H1 (cell line): ENCODE measurements at regions not wholly inside any gene's neighbourhood (a gene's known extent, or its start where the extent isn't known, plus 50 kb on each side); places are given as distances from the start of the nearest gene placed in this dataset.

Experiments
- CTCF ChIA-PET: fragments of 300-600 bp; sonication (Branson Sonifier 250); formaldehyde crosslinking; loops from one replicate; lab custom pipeline; 2021; ENCODE audit not compliant: partially characterized antibody; lab: Charles Lee
- POLR2A ChIA-PET: fragments of 300-600 bp; sonication (Branson Sonifier 250); formaldehyde crosslinking; loops from one replicate; lab custom pipeline; 2021; ENCODE audit warnings: inconsistent platforms; ENCODE audit not compliant: partially characterized antibody; lab: Charles Lee
- DNase-seq, 2 experiments: peaks; one replicate each; pipeline versions ENCODE4 v3.0.0 to v3.0.0-alpha.2; 2010 to 2022; ENCODE audit warnings: low spot score in 2 of 2, low read depth in 1 of 2, mixed read lengths in 1 of 2
- FAIRE-seq: peaks from 2 replicates; lab custom pipeline; 2011; peaks lifted over from hg19 to GRCh38; lab: Jason Lieb, UNC
- H2AFZ ChIP-seq: 2 replicates; pipeline ENCODE4 v1.8.1; 2012; ENCODE audit warnings: low read length, inconsistent platforms
- H2AK5ac ChIP-seq: 2 replicates; pipeline ENCODE4 v1.6.1; 2013; ENCODE audit warnings: low read depth, low read length
- H2BK120ac ChIP-seq: replicated peaks from 2 replicates; pipeline ENCODE3; 2013; ENCODE audit warnings: low read depth, low read length, inconsistent platforms
- H2BK12ac ChIP-seq: 2 replicates; pipeline ENCODE4 v1.6.1; 2013; ENCODE audit warnings: low read depth, low read length
- H2BK15ac ChIP-seq: 2 replicates; pipeline ENCODE4 v1.6.1; 2013; ENCODE audit warnings: low read length
- H2BK20ac ChIP-seq: 2 replicates; pipeline ENCODE4 v1.6.1; 2013; ENCODE audit warnings: low read length
- H2BK5ac ChIP-seq: 2 replicates; pipeline ENCODE4 v1.6.1; 2013; ENCODE audit warnings: low read depth, low read length
- H3K14ac ChIP-seq: 2 replicates; pipeline ENCODE4 v1.6.1; 2013; ENCODE audit warnings: inconsistent platforms; ENCODE audit not compliant: insufficient read length
- H3K18ac ChIP-seq: 2 replicates; pipeline ENCODE4 v1.6.1; 2013; ENCODE audit warnings: low read length; ENCODE audit errors: extremely low read depth
- H3K23ac ChIP-seq: 2 replicates; pipeline ENCODE4 v1.6.1; 2013; ENCODE audit warnings: inconsistent platforms; ENCODE audit not compliant: insufficient read length
- H3K23me2 ChIP-seq: 2 replicates; pipeline ENCODE4 v1.6.1; 2013; ENCODE audit warnings: low read depth, low read length
- H3K27ac ChIP-seq: 2 replicates; pipeline ENCODE4 v1.6.1; 2011; ENCODE audit warnings: low read depth, low read length, inconsistent platforms
- H3K27me3 ChIP-seq, 4 experiments: replicated peaks in 1 of 4; 1 replicate in 1 of 4; 2 replicates in 3 of 4; pipeline versions ENCODE4 v1.6.1 to v1.8.1; 2011 to 2013; ENCODE audit warnings: low read length in 3 of 4, mild to moderate bottlenecking in 3 of 4, inconsistent platforms in 2 of 4, mixed read lengths in 2 of 4, moderate library complexity in 1 of 4; ENCODE audit not compliant: control insufficient read depth in 3 of 4, insufficient read depth in 3 of 4; ENCODE audit errors: extremely low read depth in 1 of 4
- H3K36me3 ChIP-seq, 4 experiments: 2 replicates each; pipeline versions ENCODE4 v1.6.1 to v1.8.1; 2011 to 2013; ENCODE audit warnings: mild to moderate bottlenecking in 4 of 4, low read length in 3 of 4, moderate library complexity in 2 of 4, control low read depth in 1 of 4, inconsistent platforms in 1 of 4; ENCODE audit not compliant: insufficient read depth in 4 of 4, control insufficient read depth in 2 of 4
- H3K4ac ChIP-seq: replicated peaks from 2 replicates; pipeline ENCODE3; 2013; ENCODE audit warnings: low read length, low read depth, mixed read lengths, inconsistent platforms; ENCODE audit not compliant: insufficient read length
- H3K4me1 ChIP-seq, 4 experiments: replicated peaks in 1 of 4; 1 replicate in 1 of 4; 2 replicates in 3 of 4; pipeline versions ENCODE4 v1.6.1 to v1.8.1; 2011 to 2013; ENCODE audit warnings: low read length in 3 of 4, inconsistent platforms in 2 of 4, mixed read lengths in 1 of 4; ENCODE audit not compliant: insufficient read depth in 4 of 4, control insufficient read depth in 3 of 4
- H3K4me2 ChIP-seq, 2 experiments: 2 replicates each; pipeline versions ENCODE4 v1.6.1 to v1.8.1; 2011 to 2013; ENCODE audit warnings: low read depth in 2 of 2, low read length in 2 of 2, control low read depth in 1 of 2, inconsistent platforms in 1 of 2, mild to moderate bottlenecking in 1 of 2; ENCODE audit not compliant: insufficient read depth in 1 of 2
- H3K4me3 ChIP-seq, 4 experiments: fragments of 200-600, 300-600 bp in 1 of 4; sonication (generic), shearing (Covaris generic), sonication (Bioruptor Twin) in 1 of 4; 2 replicates each; pipeline versions ENCODE4 v1.5.1 to v1.8.1; 2011 to 2016; ENCODE audit warnings: low read length in 4 of 4, low read depth in 3 of 4, control low read depth in 2 of 4, inconsistent platforms in 2 of 4, mild to moderate bottlenecking in 2 of 4, mixed read lengths in 1 of 4, moderate library complexity in 1 of 4; ENCODE audit not compliant: insufficient read depth in 2 of 4; ENCODE audit errors: extremely low read depth in 1 of 4
- H3K56ac ChIP-seq: replicated peaks from 2 replicates; pipeline ENCODE3; 2013; ENCODE audit warnings: low read depth, mild to moderate bottlenecking, mixed read lengths, low read length, inconsistent platforms; ENCODE audit not compliant: insufficient read length
- H3K79me1 ChIP-seq: 2 replicates; pipeline ENCODE4 v1.6.1; 2013; ENCODE audit warnings: low read depth, low read length, control low read depth
- H3K79me2 ChIP-seq, 2 experiments: 2 replicates each; pipeline versions ENCODE4 v1.6.1 to v1.8.1; 2012 to 2013; ENCODE audit warnings: low read length in 2 of 2, mild to moderate bottlenecking in 2 of 2, inconsistent platforms in 1 of 2; ENCODE audit not compliant: insufficient read depth in 2 of 2, control insufficient read depth in 1 of 2
- H3K9ac ChIP-seq, 4 experiments: replicated peaks in 1 of 4; 1 replicate in 1 of 4; 2 replicates in 3 of 4; pipeline versions ENCODE4 v1.6.1 to v1.8.1; 2011 to 2013; ENCODE audit warnings: low read depth in 3 of 4, low read length in 3 of 4, control low read depth in 2 of 4, mild to moderate bottlenecking in 2 of 4, moderate library complexity in 2 of 4, inconsistent platforms in 1 of 4; ENCODE audit errors: extremely low read depth in 1 of 4
- H3K9me3 ChIP-seq, 2 experiments: 2 replicates each; pipeline versions ENCODE4 v1.6.1 to v1.8.1; 2012 to 2013; ENCODE audit warnings: mild to moderate bottlenecking in 2 of 2, moderate library complexity in 2 of 2, control low read depth in 1 of 2, inconsistent platforms in 1 of 2, low read depth in 1 of 2, low read length in 1 of 2, mixed read lengths in 1 of 2; ENCODE audit not compliant: insufficient read depth in 2 of 2
- H4K20me1 ChIP-seq, 2 experiments: replicated peaks in 1 of 2; 2 replicates each; pipeline versions ENCODE3 to v1.8.1; 2011 to 2013; ENCODE audit warnings: inconsistent platforms in 2 of 2, low read length in 2 of 2, mild to moderate bottlenecking in 1 of 2; ENCODE audit not compliant: insufficient read depth in 2 of 2, control insufficient read depth in 1 of 2
- H4K5ac ChIP-seq: 2 replicates; pipeline ENCODE4 v1.6.1; 2013; ENCODE audit warnings: low read length, low read depth, mixed read lengths, inconsistent platforms; ENCODE audit not compliant: insufficient read length
- H4K8ac ChIP-seq: 2 replicates; pipeline ENCODE4 v1.8.0; 2013; ENCODE audit warnings: mild to moderate bottlenecking, moderate library complexity, low read length, inconsistent platforms; ENCODE audit not compliant: insufficient read depth; ENCODE audit errors: extremely low read depth
- H4K91ac ChIP-seq: replicated peaks from 2 replicates; pipeline ENCODE3; 2013; ENCODE audit warnings: low read length, mixed read lengths, inconsistent platforms; ENCODE audit not compliant: insufficient read length
- CBX5 ChIP-seq: fragments of 300-800, 300-1000 bp; sonication (generic); IDR thresholded peaks from 2 replicates; pipeline ENCODE4 v1.7.1; 2016; ENCODE audit warnings: antibody characterized with exemption, low read length, low read depth
- CEBPB ChIP-seq: IDR thresholded peaks from 2 replicates; pipeline ENCODE4 v1.6.1; 2012; ENCODE audit warnings: low read depth, low read length
- EZH2 ChIP-seq: fragments of 200-600 bp; sonication (generic); IDR thresholded peaks from 2 replicates; pipeline ENCODE4 v1.7.1; 2012; ENCODE audit warnings: low read depth, mild to moderate bottlenecking, moderate library complexity, low read length, inconsistent platforms; ENCODE audit not compliant: severe bottlenecking
- FOSL1 ChIP-seq: IDR thresholded peaks from 2 replicates; pipeline ENCODE4 v1.6.1; 2011; ENCODE audit warnings: mild to moderate bottlenecking, low read depth, low read length, moderate library complexity; ENCODE audit not compliant: insufficient read depth
- JUND ChIP-seq: IDR thresholded peaks from 2 replicates; pipeline ENCODE4 v1.6.1; 2011; ENCODE audit warnings: mild to moderate bottlenecking, improper control_type of control experiment, low read length
- POLR2AphosphoS5 ChIP-seq: IDR thresholded peaks from 2 replicates; pipeline ENCODE4 v1.6.1; 2011; ENCODE audit warnings: low read depth, low read length
- POU5F1 ChIP-seq: IDR thresholded peaks from 2 replicates; pipeline ENCODE4 v1.6.1; 2011; ENCODE audit warnings: low read depth, mild to moderate bottlenecking, low read length, moderate library complexity
- RNF2 ChIP-seq: fragments of 200-900, 300-1000 bp; sonication (generic); IDR thresholded peaks from 2 replicates; pipeline ENCODE4 v1.7.1; 2016; ENCODE audit warnings: borderline replicate concordance, low read depth, mild to moderate bottlenecking, antibody characterized with exemption, low read length; ENCODE audit not compliant: poor library complexity, severe bottlenecking; ENCODE audit errors: missing control alignments
- SIRT6 ChIP-seq: IDR thresholded peaks from one replicate; pipeline ENCODE4 v1.7.1; 2012; ENCODE audit warnings: low read length, inconsistent platforms
- SP1 ChIP-seq: IDR thresholded peaks from 2 replicates; pipeline ENCODE4 v1.6.1; 2011; ENCODE audit warnings: low read depth, low read length
- SRF ChIP-seq: IDR thresholded peaks from 2 replicates; pipeline ENCODE4 v1.6.1; 2011; ENCODE audit warnings: mild to moderate bottlenecking, low read depth, low read length, moderate library complexity
- TCF12 ChIP-seq: IDR thresholded peaks from 2 replicates; pipeline ENCODE4 v1.6.1; 2011; ENCODE audit warnings: low read depth, mild to moderate bottlenecking, low read length
- WGBS, 2 experiments: shearing (Covaris generic) in 1 of 2; methylation state at CpG; one replicate each; pipeline versions ENCODE4 v1.1.6 to v1.1.7; 2013 to 2015; ENCODE audit warnings: low lambda C conversion rate in 2 of 2, mixed read lengths in 2 of 2, inconsistent platforms in 1 of 2, low coverage in 1 of 2, missing lambda C conversion rate in 1 of 2; ENCODE audit not compliant: insufficient replicate concordance in 2 of 2, insufficient coverage in 1 of 2, insufficient read length in 1 of 2; ENCODE audit errors: extremely low coverage in 1 of 2, missing lambda C conversion rate in 1 of 2; 5-methylcytosine and 5-hydroxymethylcytosine counted together
- TF ChIP-seq, protein P1 (sequence below): IDR thresholded peaks from 2 replicates; pipeline ENCODE4 v1.6.1; 2011; ENCODE audit warnings: low read length, improper control_type of control experiment

DNA sequence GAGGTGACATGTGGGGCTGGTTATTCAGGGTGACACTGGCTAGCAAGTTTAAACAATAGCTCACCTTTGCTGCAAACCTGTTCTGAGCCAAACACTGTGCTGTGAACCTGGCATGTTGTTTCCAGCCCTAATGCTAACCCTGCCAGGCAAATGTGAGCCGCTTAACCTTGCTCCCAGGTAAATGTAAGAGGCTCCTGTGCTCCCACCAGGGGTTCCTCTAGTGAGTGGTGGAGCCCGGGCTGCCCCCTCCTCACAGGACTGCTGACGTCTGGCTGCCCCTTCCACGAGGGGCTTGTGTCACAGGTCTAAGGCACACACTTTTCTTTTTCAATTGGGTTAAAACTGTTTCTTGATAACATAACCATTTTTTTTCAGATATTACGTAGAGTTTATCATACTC is 223.7 kb downstream of the DCDC2C start:
- H3K4me3 ChIP-seq, result no peak overlapping the region
- H3K4me1 ChIP-seq, result no peaks in the 10 kb centered on the region
- H3K9ac ChIP-seq, result no peak overlapping the region
- H2AK5ac ChIP-seq, result no peak overlapping the region
- H2AFZ ChIP-seq, result no peak overlapping the region
- H4K5ac ChIP-seq, result no peak overlapping the region
- no peak overlapping the region for H2BK20ac ChIP-seq
- H4K91ac ChIP-seq, result no peak overlapping the region
- no peaks in the 10 kb centered on the region for H4K20me1 ChIP-seq
- 75% methylated on average over 5 of the region's 5 CpGs; no CpG with 5 or more reads in 1 of the 2 experiments for WGBS, 2 experiments
- H4K8ac ChIP-seq, result no peak overlapping the region; the same call in 1 of the 2 replicates
- no peak overlapping the region for H3K56ac ChIP-seq
- POLR2A ChIA-PET, result interaction anchor here (0.8 kb wide), 1 partner anchor 13 kb away, joined by 3 read pairs; no protein-coding TSS in a partner anchor
- H3K14ac ChIP-seq, result no peak overlapping the region
- H3K18ac ChIP-seq, result no peak overlapping the region
- no peaks in the 10 kb centered on the region for H3K79me1 ChIP-seq
- no peak for FAIRE-seq
- H3K4me2 ChIP-seq, result no peak overlapping the region
- no peak overlapping the region for H3K4ac ChIP-seq
- H3K23me2 ChIP-seq, result no peaks in the 10 kb centered on the region; the same call in 1 of the 2 replicates
- H3K79me2 ChIP-seq, result no peaks in the 10 kb centered on the region
- no peak overlapping the region for H3K23ac ChIP-seq
- DNase-seq, result no peak
- H2BK12ac ChIP-seq, result no peak overlapping the region
- H2BK15ac ChIP-seq, result no peak overlapping the region
- H3K9me3 ChIP-seq, result no peaks in the 10 kb centered on the region
- no peaks in the 10 kb centered on the region for H3K36me3 ChIP-seq
- CTCF ChIA-PET, result no interaction called here
- no peak overlapping the region for H2BK120ac ChIP-seq
- no peak overlapping the region for H2BK5ac ChIP-seq
- H3K27ac ChIP-seq, result no peak overlapping the region
- no peaks in the 10 kb centered on the region for H3K27me3 ChIP-seq
- TF ChIP-seq EZH2 (no peak), RNF2 (no peak), SRF (no peak), POLR2AphosphoS5 (no peak), FOSL1 (no peak), CBX5 (no peak), POU5F1 (no peak), SP1 (no peak), TCF12 (no peak), CEBPB (no peak), SIRT6 (no peak), JUND (no peak)
- TF ChIP-seq, protein P1, sequence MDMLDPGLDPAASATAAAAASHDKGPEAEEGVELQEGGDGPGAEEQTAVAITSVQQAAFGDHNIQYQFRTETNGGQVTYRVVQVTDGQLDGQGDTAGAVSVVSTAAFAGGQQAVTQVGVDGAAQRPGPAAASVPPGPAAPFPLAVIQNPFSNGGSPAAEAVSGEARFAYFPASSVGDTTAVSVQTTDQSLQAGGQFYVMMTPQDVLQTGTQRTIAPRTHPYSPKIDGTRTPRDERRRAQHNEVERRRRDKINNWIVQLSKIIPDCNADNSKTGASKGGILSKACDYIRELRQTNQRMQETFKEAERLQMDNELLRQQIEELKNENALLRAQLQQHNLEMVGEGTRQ, result no peak
